Lower lobe of right lung (tissue), 2 donors: ENCODE measurements at regions not wholly inside any gene's neighbourhood (a gene's known extent, or its start where the extent isn't known, plus 50 kb on each side); places are given as distances from the start of the nearest gene placed in this dataset.

ENCODE experiments used
- ATAC-seq, 2 donors: fragments of 200-7000 bp; cut with Tn5 transposase; one replicate each; pipeline ENCODE4 v1.9.1; 2020 to 2022; ENCODE audit warnings: mild to moderate bottlenecking in 2 of 2, moderate library complexity in 2 of 2
- DNase-seq: peaks from one replicate; pipeline ENCODE4 v3.0.0-alpha.2; 2020
- H3K27ac ChIP-seq: fragments of 200-600 bp; one replicate; pipeline ENCODE4 v1.8.0; 2022
- H3K27me3 ChIP-seq: fragments of 200-600 bp; one replicate; pipeline ENCODE4 v1.8.0; 2022; ENCODE audit warnings: low read depth
- H3K36me3 ChIP-seq: fragments of 200-600 bp; one replicate; pipeline ENCODE4 v1.8.0; 2022; ENCODE audit warnings: mild to moderate bottlenecking
- H3K4me1 ChIP-seq: fragments of 200-600 bp; one replicate; pipeline ENCODE4 v1.8.0; 2022
- H3K4me3 ChIP-seq: fragments of 200-600 bp; one replicate; pipeline ENCODE4 v1.8.0; 2022; ENCODE audit warnings: mild to moderate bottlenecking
- H3K9me3 ChIP-seq: fragments of 200-600 bp; one replicate; pipeline ENCODE4 v1.8.0; 2022
- intact Hi-C: fragments of 100-400 bp; cut with DNase I; formaldehyde crosslinking; loops from one replicate; pipeline ENCODE4 v1.11.0; 2022
- TF ChIP-seq, protein P1 (sequence below): fragments of 200-600 bp; IDR thresholded peaks from one replicate; pipeline ENCODE4 v1.8.0; 2022; ENCODE audit warnings: antibody characterized with exemption, mild to moderate bottlenecking
- donor health status: DM: no; HTN: yes; CAD: no; lungs with severe emphysema.

DNA sequence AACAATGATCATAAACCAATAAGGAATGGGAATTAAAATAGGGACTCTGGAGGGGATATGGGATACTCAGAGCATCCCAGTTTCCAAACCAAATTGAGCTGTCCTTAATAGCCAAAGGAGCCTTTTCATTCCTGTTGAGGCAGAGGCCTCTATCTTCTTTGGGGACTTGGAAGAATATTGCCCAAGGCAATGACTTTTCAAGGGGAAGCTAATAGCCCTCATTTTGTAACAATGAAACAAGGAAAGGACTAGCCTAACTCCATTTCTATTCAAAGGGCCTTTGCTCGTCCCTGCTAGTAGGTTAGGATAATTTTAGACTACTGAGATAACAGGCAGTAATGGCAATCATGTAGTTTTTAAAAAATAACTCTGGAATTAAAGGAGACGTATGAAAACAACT, 789.8 kb upstream of the SLITRK5 start:
- no peak overlapping the region for H3K27ac ChIP-seq
- H3K27me3 ChIP-seq, result no peaks in the 10 kb centered on the region
- TF ChIP-seq, protein P1, sequence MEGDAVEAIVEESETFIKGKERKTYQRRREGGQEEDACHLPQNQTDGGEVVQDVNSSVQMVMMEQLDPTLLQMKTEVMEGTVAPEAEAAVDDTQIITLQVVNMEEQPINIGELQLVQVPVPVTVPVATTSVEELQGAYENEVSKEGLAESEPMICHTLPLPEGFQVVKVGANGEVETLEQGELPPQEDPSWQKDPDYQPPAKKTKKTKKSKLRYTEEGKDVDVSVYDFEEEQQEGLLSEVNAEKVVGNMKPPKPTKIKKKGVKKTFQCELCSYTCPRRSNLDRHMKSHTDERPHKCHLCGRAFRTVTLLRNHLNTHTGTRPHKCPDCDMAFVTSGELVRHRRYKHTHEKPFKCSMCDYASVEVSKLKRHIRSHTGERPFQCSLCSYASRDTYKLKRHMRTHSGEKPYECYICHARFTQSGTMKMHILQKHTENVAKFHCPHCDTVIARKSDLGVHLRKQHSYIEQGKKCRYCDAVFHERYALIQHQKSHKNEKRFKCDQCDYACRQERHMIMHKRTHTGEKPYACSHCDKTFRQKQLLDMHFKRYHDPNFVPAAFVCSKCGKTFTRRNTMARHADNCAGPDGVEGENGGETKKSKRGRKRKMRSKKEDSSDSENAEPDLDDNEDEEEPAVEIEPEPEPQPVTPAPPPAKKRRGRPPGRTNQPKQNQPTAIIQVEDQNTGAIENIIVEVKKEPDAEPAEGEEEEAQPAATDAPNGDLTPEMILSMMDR, result no peak
- no peaks in the 10 kb centered on the region for H3K36me3 ChIP-seq
- no peak overlapping the region for H3K4me3 ChIP-seq
- no peaks in the 10 kb centered on the region for H3K9me3 ChIP-seq
- no peaks in the 10 kb centered on the region for H3K4me1 ChIP-seq
- intact Hi-C loops, result no loop called here
- DNase-seq (no peak), ATAC-seq (no peak)

DNA sequence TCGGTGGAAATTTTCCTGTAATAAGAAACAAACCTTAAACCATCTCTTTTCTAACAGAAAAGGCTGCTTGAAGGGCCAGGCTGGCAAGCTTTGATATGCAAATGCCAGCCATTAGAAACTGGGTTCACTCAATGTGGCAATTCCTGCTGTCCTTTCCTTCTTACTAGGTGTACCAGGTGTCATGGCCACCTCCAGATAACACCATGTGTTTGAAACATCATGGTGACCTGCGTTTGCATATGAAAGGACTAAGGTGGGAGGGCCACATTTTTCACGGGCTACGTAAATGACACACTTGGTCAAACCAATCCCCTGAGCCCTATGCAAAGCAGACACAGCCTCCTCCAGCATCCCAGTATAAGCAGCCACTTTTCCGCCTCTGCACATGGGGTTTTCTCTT, 789.1 kb upstream of the SLITRK5 start:
- Histone ChIP-seq H3K36me3 (no peaks in the 10 kb centered on the region), H3K27ac (no peak overlapping the region)
- no peak for DNase-seq

DNA sequence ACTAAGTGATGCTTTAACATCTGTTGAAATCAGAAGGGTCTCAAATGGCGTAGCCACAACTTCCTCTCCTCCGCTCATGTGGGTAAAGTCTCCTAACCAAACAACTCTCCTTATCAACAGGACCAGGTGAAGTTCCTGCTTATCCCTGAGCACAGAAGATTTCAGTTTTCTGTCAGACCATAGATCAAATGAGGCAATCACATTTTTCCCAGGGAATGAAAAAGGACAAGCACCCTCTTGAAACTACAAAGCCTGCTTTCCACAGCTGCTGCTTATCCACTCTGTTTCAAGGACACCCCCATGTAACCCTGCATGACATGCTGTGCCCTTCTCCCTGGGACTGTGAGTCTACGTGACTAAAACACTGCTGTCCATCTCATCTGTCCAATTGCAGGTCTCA, 788.3 kb upstream of the SLITRK5 start:
- Histone ChIP-seq H3K27ac (no peak overlapping the region), H3K27me3 (no peaks in the 10 kb centered on the region), H3K4me3 (no peak overlapping the region), H3K9me3 (no peaks in the 10 kb centered on the region), H3K36me3 (no peaks in the 10 kb centered on the region), H3K4me1 (no peaks in the 10 kb centered on the region)
- TF ChIP-seq, protein P1, result no peak
- no peak for DNase-seq
- intact Hi-C loops, result no loop called here
- no peak for ATAC-seq

More for the DNA sequence above, 789.1 kb upstream of the SLITRK5 start:
- TF ChIP-seq, protein P1, result no peak
- ATAC-seq, result no peak
- Histone ChIP-seq H3K27me3 (no peaks in the 10 kb centered on the region), H3K9me3 (no peaks in the 10 kb centered on the region), H3K4me3 (no peak overlapping the region), H3K4me1 (no peaks in the 10 kb centered on the region)
- intact Hi-C loops, result no loop called here

DNA sequence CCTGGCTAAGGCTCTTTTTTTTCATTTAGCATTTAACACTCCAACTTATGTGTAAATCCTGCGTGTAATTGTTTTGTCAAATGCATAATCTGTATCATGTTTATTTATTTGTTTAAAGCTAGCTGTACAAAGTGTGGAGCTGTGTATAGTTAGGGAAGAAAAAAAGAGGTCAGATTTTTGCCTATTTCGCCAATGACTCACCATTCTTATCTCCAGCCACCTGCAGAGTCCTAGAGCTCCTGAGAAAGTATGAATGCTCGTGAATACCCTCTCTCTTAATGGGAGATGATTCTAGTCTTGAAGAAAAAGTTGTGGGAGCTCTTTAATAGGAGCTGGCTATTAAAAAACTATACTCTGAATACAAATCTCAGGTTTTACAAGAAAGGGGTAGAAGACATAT, 778.8 kb upstream of the SLITRK5 start:
- Histone ChIP-seq H3K36me3 (no peaks in the 10 kb centered on the region), H3K27me3 (no peaks in the 10 kb centered on the region), H3K27ac (no peak overlapping the region), H3K9me3 (no peaks in the 10 kb centered on the region), H3K4me3 (no peak overlapping the region), H3K4me1 (no peaks in the 10 kb centered on the region)
- ATAC-seq (no peak), DNase-seq (no peak)
- intact Hi-C loops, result no loop called here
- TF ChIP-seq, protein P1, result no peak

DNA sequence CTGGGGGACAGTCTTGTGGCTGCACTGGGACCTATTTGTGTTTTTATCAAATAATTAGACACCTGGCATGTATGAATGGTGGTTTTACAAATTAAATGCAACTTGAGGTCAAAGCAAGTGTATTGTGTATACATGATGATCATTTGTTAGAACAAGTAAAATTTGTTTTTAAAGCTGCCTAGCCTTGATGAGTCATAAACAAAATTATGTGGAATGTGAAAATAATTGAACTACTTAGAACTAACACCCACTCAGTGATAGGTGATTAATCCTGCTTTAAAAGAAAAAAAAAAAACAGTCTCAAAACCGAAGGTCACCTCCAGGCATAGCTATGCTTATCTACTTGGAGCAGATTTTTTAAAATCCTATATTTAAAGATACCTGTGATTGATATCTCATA, 770.3 kb upstream of the SLITRK5 start:
- Histone ChIP-seq H3K27me3 (no peaks in the 10 kb centered on the region), H3K4me3 (no peak overlapping the region), H3K9me3 (no peaks in the 10 kb centered on the region), H3K27ac (no peak overlapping the region), H3K4me1 (no peaks in the 10 kb centered on the region), H3K36me3 (no peaks in the 10 kb centered on the region)
- TF ChIP-seq, protein P1, result no peak
- DNase-seq (no peak), ATAC-seq (no peak)
- intact Hi-C loops, result no loop called here
